OCI-LY1 (cell line): ENCODE measurements at regions not wholly inside any gene's neighbourhood (a gene's known extent, or its start where the extent isn't known, plus 50 kb on each side); places are given as distances from the start of the nearest gene placed in this dataset.

Source experiments
- EZH2 ChIP-seq: fragments of 200-600 bp; sonication (generic), shearing (Covaris generic); IDR thresholded peaks from 2 replicates; pipeline ENCODE4 v1.8.0; 2017; ENCODE audit warnings: borderline replicate concordance, mixed run types, mild to moderate bottlenecking, antibody characterized with exemption, low read length, moderate library complexity, mixed read lengths
- TF ChIP-seq, protein P1 (sequence below): fragments of 200-600 bp; sonication (generic), shearing (Covaris generic); IDR thresholded peaks from 2 replicates; pipeline ENCODE4 v1.5.1; 2017; ENCODE audit warnings: mild to moderate bottlenecking, antibody characterized with exemption, low read length, moderate library complexity, mixed read lengths

DNA sequence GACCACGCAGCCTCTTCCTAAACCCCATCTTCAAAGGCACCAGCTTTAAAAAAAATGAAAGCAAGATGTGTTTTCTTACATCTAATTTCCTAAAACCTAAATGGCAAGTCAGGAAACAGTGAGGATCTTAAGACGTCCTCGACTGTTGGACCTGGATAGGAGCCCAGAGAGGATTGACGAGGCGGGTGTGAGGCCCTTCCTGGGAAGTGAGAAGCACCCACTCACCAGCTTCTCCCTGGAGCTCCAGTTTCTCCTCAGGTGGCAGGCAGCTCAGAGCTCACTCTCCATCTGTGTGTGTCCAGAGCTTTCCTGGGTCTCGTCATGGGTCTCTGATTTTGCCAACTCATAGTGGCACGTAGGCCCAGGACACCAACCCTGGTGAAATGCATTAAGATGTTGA, 614.0 kb upstream of the AUTS2 start:
- TF ChIP-seq, protein P1, sequence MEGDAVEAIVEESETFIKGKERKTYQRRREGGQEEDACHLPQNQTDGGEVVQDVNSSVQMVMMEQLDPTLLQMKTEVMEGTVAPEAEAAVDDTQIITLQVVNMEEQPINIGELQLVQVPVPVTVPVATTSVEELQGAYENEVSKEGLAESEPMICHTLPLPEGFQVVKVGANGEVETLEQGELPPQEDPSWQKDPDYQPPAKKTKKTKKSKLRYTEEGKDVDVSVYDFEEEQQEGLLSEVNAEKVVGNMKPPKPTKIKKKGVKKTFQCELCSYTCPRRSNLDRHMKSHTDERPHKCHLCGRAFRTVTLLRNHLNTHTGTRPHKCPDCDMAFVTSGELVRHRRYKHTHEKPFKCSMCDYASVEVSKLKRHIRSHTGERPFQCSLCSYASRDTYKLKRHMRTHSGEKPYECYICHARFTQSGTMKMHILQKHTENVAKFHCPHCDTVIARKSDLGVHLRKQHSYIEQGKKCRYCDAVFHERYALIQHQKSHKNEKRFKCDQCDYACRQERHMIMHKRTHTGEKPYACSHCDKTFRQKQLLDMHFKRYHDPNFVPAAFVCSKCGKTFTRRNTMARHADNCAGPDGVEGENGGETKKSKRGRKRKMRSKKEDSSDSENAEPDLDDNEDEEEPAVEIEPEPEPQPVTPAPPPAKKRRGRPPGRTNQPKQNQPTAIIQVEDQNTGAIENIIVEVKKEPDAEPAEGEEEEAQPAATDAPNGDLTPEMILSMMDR: no peak
- no peak for TF ChIP-seq EZH2
